Left ventricle myocardium inferior (tissue), 1 donor: ENCODE measurements at regions not wholly inside any gene's neighbourhood (a gene's known extent, or its start where the extent isn't known, plus 50 kb on each side); places are given as distances from the start of the nearest gene placed in this dataset.

Experiments
- DNase-seq: peaks from one replicate; pipeline ENCODE4 v3.0.0-alpha.2; 2020
- H3K27ac ChIP-seq: fragments of 200-600 bp; replicated peaks from 2 replicates; pipeline ENCODE4 v1.8.0; 2021
- H3K27me3 ChIP-seq: fragments of 200-600 bp; 2 replicates; pipeline ENCODE4 v1.8.0; 2021; ENCODE audit warnings: low read depth
- H3K36me3 ChIP-seq: fragments of 200-600 bp; 2 replicates; pipeline ENCODE4 v1.8.0; 2021
- H3K4me1 ChIP-seq: fragments of 200-600 bp; 2 replicates; pipeline ENCODE4 v1.8.0; 2021
- H3K4me3 ChIP-seq: fragments of 200-600 bp; 2 replicates; pipeline ENCODE4 v1.8.0; 2021; ENCODE audit warnings: mild to moderate bottlenecking, moderate library complexity
- H3K9me3 ChIP-seq: fragments of 200-600 bp; replicated peaks from 2 replicates; pipeline ENCODE4 v1.8.0; 2021
- CTCF ChIP-seq: fragments of 200-600 bp; IDR thresholded peaks from 2 replicates; pipeline ENCODE4 v1.8.0; 2021; ENCODE audit warnings: antibody characterized with exemption, mild to moderate bottlenecking, borderline replicate concordance
- intact Hi-C: fragments of 100-400 bp; cut with micrococcal nuclease; formaldehyde crosslinking; loops from one replicate; pipeline ENCODE4 v1.11.0; 2022
- donor health status: DM: no; HTN: yes; CAD: no; lungs with severe emphysema.

GRCh38 chr10:7474388-7474787 lies 63.6 kb upstream of the SFMBT2 start:
- Histone ChIP-seq H3K9me3 (no peaks in the 10 kb centered on the region), H3K27me3 (peaks cover 13% of the 10 kb centered on the region), H3K4me1 (peaks cover 14% of the 10 kb centered on the region), H3K27ac (no peak overlapping the region), H3K36me3 (no peaks in the 10 kb centered on the region), H3K4me3 (no peak overlapping the region)
- TF ChIP-seq CTCF = no peak
- intact Hi-C loops = no loop called here
- DNase-seq = no peak

- Histone ChIP-seq H3K36me3 (no peaks in the 10 kb centered on the region), H3K27ac (no peak overlapping the region), H3K9me3 (no peaks in the 10 kb centered on the region), H3K4me3 (no peak overlapping the region), H3K4me1 (peaks cover 14% of the 10 kb centered on the region), H3K27me3 (peaks cover 13% of the 10 kb centered on the region)
- intact Hi-C loops = no loop called here
- no peak for DNase-seq
- TF ChIP-seq CTCF = no peak
These were observed 62.6 kb upstream of the SFMBT2 start for GRCh38 chr10:7473474-7473873.

GRCh38 chr10:7471720-7472367 lies 61.0 kb upstream of the SFMBT2 start:
- peaks cover 14% of the 10 kb centered on the region for H3K4me1 ChIP-seq

GRCh38 chr10:7470371-7470770 lies 59.5 kb upstream of the SFMBT2 start:
- Histone ChIP-seq H3K27ac (no peak overlapping the region), H3K27me3 (peaks cover 13% of the 10 kb centered on the region), H3K4me1 (peaks cover 5% of the 10 kb centered on the region), H3K36me3 (no peaks in the 10 kb centered on the region), H3K4me3 (no peak overlapping the region), H3K9me3 (no peaks in the 10 kb centered on the region)
- intact Hi-C loops = no loop called here
- no peak for DNase-seq
- no peak for TF ChIP-seq CTCF

More at GRCh38 chr10:7471720-7472367, 61.0 kb upstream of the SFMBT2 start:
- intact Hi-C loops = no loop called here
- Histone ChIP-seq H3K4me3 (no peak overlapping the region), H3K9me3 (no peaks in the 10 kb centered on the region), H3K27me3 (peaks cover 13% of the 10 kb centered on the region), H3K36me3 (no peaks in the 10 kb centered on the region), H3K27ac (no peak overlapping the region)
- no peak for DNase-seq
- TF ChIP-seq CTCF = no peak

GRCh38 chr10:7467031-7467667 lies 56.3 kb upstream of the SFMBT2 start:
- Histone ChIP-seq H3K4me3 (no peak overlapping the region), H3K27ac (no peak overlapping the region), H3K9me3 (no peaks in the 10 kb centered on the region), H3K4me1 (no peaks in the 10 kb centered on the region), H3K36me3 (no peaks in the 10 kb centered on the region), H3K27me3 (no peaks in the 10 kb centered on the region)
- TF ChIP-seq CTCF = no peak
- intact Hi-C loops = no loop called here
- DNase-seq = no peak
